ENCODE measurements at regions not wholly inside any gene's neighbourhood (a gene's known extent, or its start where the extent isn't known, plus 50 kb on each side); places are given as distances from the start of the nearest gene placed in this dataset.
"Not testable (repeated sequence)": the region's sequence is repeated elsewhere in the genome, so short reads cannot be mapped to it uniquely, and the experiment has no call there.

GRCh38 chr4:163988865-163989264, 494.4 kb downstream of the TMA16 start:
- no peak for DNase-seq

GRCh38 chr4:163991298-163991865, 496.9 kb downstream of the TMA16 start:
- no peak for DNase-seq

- DNase-seq, result no peak
Measured at GRCh38 chr4:164009435-164009834, 514.9 kb downstream of the TMA16 start.

- no peak for DNase-seq
Measured at GRCh38 chr4:164011791-164012190, 517.3 kb downstream of the TMA16 start.

GRCh38 chr4:164012396-164013027, 518.0 kb downstream of the TMA16 start:
- peak; percentile 6 to 15 for DNase-seq

- no peak for DNase-seq
Measured at GRCh38 chr4:164021947-164022346, 527.5 kb downstream of the TMA16 start.

- DNase-seq, result no peak
Measured at GRCh38 chr4:164023214-164023613, 528.7 kb downstream of the TMA16 start.

- DNase-seq, result no peak
Measured at GRCh38 chr4:164027805-164028204, 533.3 kb downstream of the TMA16 start.

- DNase-seq, result no peak
Measured at GRCh38 chr4:164039482-164039881, 545.0 kb downstream of the TMA16 start.

- no peak for DNase-seq
Measured at GRCh38 chr4:164056426-164057142, 562.1 kb downstream of the TMA16 start.

GRCh38 chr4:164058776-164059445, 564.4 kb downstream of the TMA16 start:
- DNase-seq, result no peak

GRCh38 chr4:164060456-164060855, 566.0 kb downstream of the TMA16 start:
- no peak for DNase-seq

- no peak for DNase-seq
Measured at GRCh38 chr4:164068392-164068791, 573.9 kb downstream of the TMA16 start.

GRCh38 chr4:164070625-164071024, 576.1 kb downstream of the TMA16 start:
- no peak for DNase-seq

- no peak for DNase-seq
Measured at GRCh38 chr4:164081371-164081770, 586.9 kb downstream of the TMA16 start.

GRCh38 chr4:164081801-164082200, 587.3 kb downstream of the TMA16 start:
- DNase-seq, result no peak

- no peak for DNase-seq
Measured at GRCh38 chr4:164087733-164088132, 593.2 kb downstream of the TMA16 start.

- no peak for DNase-seq
Measured at GRCh38 chr4:164095313-164096110, 601.0 kb downstream of the TMA16 start.

GRCh38 chr4:164096766-164097518, 602.5 kb downstream of the TMA16 start:
- no peak for DNase-seq

- not testable (repeated sequence) for DNase-seq
Measured at GRCh38 chr4:164100741-164101365, 606.4 kb downstream of the TMA16 start.

- DNase-seq, result no peak
Measured at GRCh38 chr4:164108971-164109370, 614.5 kb downstream of the TMA16 start.

- no peak for DNase-seq
Measured at GRCh38 chr4:164109503-164109902, 615.0 kb downstream of the TMA16 start.
